ENCODE measurements at regions not wholly inside any gene's neighbourhood (a gene's known extent, or its start where the extent isn't known, plus 50 kb on each side); places are given as distances from the start of the nearest gene placed in this dataset.

- TF ChIP-seq, protein P1, sequence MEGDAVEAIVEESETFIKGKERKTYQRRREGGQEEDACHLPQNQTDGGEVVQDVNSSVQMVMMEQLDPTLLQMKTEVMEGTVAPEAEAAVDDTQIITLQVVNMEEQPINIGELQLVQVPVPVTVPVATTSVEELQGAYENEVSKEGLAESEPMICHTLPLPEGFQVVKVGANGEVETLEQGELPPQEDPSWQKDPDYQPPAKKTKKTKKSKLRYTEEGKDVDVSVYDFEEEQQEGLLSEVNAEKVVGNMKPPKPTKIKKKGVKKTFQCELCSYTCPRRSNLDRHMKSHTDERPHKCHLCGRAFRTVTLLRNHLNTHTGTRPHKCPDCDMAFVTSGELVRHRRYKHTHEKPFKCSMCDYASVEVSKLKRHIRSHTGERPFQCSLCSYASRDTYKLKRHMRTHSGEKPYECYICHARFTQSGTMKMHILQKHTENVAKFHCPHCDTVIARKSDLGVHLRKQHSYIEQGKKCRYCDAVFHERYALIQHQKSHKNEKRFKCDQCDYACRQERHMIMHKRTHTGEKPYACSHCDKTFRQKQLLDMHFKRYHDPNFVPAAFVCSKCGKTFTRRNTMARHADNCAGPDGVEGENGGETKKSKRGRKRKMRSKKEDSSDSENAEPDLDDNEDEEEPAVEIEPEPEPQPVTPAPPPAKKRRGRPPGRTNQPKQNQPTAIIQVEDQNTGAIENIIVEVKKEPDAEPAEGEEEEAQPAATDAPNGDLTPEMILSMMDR (IDR thresholded peaks at IDR 0.05) = no peak
- TF ChIP-seq POLR2A (IDR thresholded peaks at IDR 0.05) = no peak
Observed at GRCh38 chr4:188332265-188332664, 193.0 kb downstream of the TRIML1 start.
